Testis (tissue), 2 donors: ENCODE measurements at regions not wholly inside any gene's neighbourhood (a gene's known extent, or its start where the extent isn't known, plus 50 kb on each side); places are given as distances from the start of the nearest gene placed in this dataset.

Experiments used
- POLR2A ChIP-seq: fragments of 450-650 bp; IDR thresholded peaks from one replicate; pipeline ENCODE4 v1.6.1; 2017; ENCODE audit warnings: antibody characterized with exemption, mild to moderate bottlenecking, moderate library complexity
- TF ChIP-seq, protein P1 (sequence below), 3 experiments: fragments of 450-650 bp in 2 of 3; fragments of 200-600 bp in 1 of 3; sonication (generic) in 1 of 3; IDR thresholded peaks; one replicate each; pipeline ENCODE4 v1.5.1; 2016 to 2019; ENCODE audit warnings: antibody characterized with exemption in 3 of 3, mild to moderate bottlenecking in 2 of 3, moderate library complexity in 1 of 3

DNA sequence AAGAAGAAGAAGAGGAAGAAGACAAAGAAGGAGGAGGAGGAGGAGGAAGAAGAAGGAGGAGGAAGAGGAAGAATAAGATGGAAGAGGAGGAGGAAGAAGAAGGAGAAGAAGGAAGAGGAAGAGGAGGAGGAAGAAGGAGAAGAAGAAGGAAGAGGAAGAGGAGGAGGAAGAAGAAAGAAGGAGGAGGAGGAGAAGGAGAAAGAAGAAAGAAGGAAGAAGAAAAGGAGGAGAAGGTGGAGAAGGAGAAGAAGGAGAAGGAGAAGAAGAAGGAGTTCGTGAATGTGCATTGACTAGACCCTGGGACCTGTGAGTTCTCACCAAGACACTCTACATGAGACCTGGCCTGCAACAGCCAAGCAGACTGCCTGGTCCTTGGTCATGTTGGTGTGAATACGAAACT is 131.7 kb upstream of the ERRFI1 start:
- TF ChIP-seq, protein P1, sequence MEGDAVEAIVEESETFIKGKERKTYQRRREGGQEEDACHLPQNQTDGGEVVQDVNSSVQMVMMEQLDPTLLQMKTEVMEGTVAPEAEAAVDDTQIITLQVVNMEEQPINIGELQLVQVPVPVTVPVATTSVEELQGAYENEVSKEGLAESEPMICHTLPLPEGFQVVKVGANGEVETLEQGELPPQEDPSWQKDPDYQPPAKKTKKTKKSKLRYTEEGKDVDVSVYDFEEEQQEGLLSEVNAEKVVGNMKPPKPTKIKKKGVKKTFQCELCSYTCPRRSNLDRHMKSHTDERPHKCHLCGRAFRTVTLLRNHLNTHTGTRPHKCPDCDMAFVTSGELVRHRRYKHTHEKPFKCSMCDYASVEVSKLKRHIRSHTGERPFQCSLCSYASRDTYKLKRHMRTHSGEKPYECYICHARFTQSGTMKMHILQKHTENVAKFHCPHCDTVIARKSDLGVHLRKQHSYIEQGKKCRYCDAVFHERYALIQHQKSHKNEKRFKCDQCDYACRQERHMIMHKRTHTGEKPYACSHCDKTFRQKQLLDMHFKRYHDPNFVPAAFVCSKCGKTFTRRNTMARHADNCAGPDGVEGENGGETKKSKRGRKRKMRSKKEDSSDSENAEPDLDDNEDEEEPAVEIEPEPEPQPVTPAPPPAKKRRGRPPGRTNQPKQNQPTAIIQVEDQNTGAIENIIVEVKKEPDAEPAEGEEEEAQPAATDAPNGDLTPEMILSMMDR (IDR thresholded peaks at IDR 0.05): no peak
- no peak for TF ChIP-seq POLR2A
